Renal cortical epithelial cell (primary cell): ENCODE measurements at regions not wholly inside any gene's neighbourhood (a gene's known extent, or its start where the extent isn't known, plus 50 kb on each side); places are given as distances from the start of the nearest gene placed in this dataset.

Experiments
- DNase-seq: peaks from one replicate; pipeline ENCODE4 v3.0.0-alpha.2; 2011; ENCODE audit warnings: low read depth

DNA sequence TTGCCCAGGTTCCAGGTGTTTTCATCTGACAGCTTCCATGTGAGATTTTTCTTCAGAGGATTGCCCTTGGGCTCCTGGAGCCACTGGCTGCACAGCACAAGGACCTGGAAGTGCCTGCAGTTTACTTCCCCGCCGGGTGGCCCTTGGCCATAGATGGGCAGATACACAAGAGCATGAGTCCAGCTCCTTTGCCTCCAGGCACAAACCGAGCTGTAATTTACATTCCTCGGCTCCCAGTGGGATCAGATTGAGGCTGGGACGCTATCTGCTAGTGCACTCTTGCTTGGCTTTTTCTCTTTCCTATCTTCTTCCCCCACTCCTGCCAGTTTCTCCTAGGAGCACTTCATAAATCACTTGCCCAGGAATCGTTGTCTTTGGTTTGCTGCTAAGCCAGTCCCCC lies 85.4 kb upstream of the RALY start:
- DNase-seq = no peak

DNA sequence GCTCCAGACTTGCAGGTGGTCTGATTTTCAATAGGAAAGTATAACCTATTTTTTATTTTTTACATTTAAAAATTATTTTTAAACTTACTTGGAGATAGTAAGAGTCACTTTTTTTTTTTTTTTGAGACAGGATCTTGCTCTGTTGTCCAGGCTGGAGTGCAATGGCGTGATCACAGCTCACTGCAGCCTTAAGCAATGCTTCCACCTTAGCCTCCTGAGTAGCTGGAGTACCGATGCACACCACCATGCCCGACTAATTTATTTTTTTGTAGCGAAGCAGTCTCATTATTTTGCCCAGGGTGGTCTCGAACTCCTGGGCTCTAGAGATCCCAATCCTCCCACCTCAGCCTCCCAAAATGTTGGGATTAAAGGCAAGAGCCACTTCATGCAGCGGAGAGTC lies 84.8 kb upstream of the RALY start:
- DNase-seq = no peak

DNA sequence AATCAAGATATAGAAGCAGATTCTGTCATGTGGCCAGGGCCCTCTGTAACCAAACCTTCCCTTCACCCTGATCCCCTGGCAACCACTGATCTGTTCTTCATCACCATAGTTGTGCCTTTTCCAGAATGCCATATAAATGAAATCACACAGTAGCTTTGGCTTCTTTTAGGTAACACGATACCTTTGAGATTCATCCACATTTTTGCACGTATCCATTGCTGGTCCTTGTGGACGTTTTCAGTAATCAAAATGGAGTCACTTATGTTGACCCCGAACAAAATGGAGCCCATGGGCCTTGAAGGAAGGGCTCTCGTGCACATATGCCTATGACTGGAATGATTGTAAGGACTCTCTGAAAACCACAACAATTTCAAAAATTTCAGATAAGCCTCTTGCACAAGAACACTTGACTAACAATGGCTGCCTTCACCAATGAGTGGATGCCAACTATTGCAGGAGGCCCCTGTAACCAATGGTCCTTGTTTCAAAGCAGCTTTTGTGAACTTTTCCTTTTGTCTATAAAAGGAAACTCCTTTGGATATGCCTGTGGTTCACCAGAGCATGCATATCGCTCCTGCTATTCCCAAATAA lies 84.3 kb upstream of the RALY start:
- DNase-seq = peak; percentile 85

DNA sequence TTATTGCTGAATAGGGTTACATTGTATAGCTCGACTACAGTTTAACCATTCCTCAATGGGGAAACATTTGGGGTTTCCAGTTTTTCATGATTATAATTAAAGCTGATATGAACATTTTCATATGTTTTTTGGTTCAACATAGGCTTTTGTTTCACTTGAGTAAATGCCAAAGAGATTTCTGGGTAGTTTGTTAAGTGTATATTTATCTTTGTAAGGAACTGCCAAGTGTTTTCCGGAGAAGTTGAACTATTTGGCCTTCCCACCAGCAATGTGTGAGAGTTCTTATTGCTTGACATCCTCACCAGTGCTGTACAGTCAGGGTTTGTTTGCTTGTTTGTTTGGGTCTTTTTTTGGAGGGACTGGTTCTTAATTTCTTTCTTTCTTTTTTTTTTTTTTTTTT lies 83.7 kb upstream of the RALY start:
- DNase-seq = no peak

- peak; percentile 11 for DNase-seq
Measured at GRCh38 chr20:33910529-33911327, 83.0 kb upstream of the RALY start.

- peak; percentile 8 for DNase-seq
Measured at GRCh38 chr20:33914919-33915318, 78.8 kb upstream of the RALY start.

GRCh38 chr20:33915726-33916331 lies 77.9 kb upstream of the RALY start:
- no peak for DNase-seq

GRCh38 chr20:33916768-33917167 lies 76.9 kb upstream of the RALY start:
- no peak for DNase-seq

GRCh38 chr20:33917831-33918525 lies 75.7 kb upstream of the RALY start:
- no peak for DNase-seq

GRCh38 chr20:33918662-33919061 lies 75.0 kb upstream of the RALY start:
- DNase-seq = no peak

DNA sequence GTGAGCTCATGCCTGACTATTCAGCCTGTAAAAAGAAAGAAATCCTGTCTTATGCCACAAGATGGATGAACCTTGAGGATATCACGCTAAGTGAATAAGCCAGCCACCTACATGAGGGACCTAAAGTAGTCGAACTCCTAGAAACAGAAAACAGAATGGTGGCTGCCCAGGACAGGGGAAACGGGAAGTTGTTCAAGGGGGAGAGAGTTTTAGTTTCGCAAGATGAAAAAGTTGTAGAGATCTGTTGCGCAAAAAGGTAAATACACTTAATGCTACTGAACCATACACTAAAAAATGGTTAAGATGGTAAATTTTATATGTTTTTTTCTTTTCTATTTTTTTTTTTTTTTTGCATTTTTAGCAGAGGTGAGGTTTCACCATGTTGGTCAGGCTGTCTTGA lies 74.1 kb upstream of the RALY start:
- DNase-seq = no peak

DNA sequence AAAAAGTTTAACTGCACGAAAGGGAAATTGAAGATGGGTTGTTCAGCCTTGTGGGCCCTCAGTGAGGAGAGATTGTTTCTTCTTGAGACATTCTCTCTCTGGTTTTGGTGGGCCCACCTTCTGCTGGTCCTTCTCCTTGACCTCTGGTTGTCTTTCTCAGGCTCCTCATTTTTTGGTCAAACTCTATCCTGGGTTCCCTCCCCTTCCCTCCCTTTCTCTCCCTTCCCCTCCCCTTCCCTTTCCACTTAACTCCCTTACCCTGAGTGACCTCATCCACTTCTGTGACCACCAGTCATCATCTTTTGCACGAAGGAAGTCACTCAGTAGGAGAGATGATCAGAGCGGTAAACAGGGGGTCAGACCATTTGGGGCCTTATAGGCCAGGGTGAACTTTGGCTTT lies 71.5 kb upstream of the RALY start:
- DNase-seq = no peak

DNA sequence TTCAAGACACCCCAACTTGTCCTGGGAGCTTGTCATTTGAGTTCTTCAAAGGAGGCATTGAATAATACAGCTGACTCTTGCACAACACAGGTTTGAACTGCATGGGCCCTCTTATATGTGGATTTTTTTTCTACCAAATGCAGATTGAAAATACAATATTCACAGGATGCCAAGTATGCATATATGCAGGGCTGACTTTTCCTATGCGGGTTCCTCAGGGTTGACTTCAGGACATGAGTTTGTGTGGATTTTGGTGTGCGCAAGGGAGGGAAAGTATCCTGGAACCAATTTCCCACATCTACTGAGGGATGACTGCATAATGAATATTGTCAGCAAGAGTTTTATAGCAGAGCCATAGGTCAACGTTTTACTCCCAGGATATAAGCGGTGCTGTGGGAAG lies 70.0 kb upstream of the RALY start:
- DNase-seq = no peak

- no peak for DNase-seq
Measured at GRCh38 chr20:33925867-33926266, 67.8 kb upstream of the RALY start.

- DNase-seq = no peak
Measured at GRCh38 chr20:33926425-33926824, 67.3 kb upstream of the RALY start.

DNA sequence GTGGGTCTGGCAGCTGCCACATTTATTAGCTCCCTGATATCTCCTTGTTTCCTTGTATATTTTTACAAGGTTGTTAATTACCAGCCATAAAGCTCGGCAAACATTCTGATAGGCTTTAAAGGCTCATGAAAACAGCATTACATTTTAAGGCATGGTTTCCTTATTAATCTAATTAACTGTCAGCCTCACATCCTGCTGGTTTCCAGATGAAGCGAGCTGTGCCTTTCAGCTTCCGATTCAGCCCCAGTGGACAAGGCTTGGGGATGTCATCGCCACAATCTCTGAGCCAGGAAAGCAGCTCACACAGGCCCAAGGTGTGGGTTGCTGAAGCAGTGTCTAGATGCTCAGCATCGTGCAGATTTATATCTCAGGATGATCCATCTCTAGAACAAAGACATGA lies 66.0 kb upstream of the RALY start:
- DNase-seq = no peak

GRCh38 chr20:33929917-33930316 lies 63.8 kb upstream of the RALY start:
- no peak for DNase-seq

DNA sequence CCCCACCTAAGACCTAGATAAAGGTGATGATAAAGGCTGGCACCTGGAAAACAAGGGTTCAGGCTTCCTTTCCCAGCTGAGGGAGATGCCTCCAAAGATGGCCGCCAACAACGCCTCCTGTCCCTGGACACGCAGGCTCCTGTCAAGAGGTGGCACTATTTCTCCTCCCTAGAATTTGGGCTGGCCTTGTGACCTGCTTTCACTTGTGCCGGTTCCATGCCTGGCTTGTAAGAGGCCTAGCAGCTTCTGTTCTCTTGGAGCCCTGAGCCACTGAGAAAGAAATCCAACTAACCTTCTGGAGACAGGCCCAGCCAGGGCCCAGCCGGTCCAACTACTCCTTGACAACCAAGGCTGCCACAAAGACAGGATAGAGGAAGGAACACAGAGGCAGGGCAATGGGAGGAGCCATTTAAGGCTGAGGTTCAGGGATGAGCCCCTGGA lies 60.2 kb upstream of the RALY start:
- DNase-seq = peak; percentile 32

DNA sequence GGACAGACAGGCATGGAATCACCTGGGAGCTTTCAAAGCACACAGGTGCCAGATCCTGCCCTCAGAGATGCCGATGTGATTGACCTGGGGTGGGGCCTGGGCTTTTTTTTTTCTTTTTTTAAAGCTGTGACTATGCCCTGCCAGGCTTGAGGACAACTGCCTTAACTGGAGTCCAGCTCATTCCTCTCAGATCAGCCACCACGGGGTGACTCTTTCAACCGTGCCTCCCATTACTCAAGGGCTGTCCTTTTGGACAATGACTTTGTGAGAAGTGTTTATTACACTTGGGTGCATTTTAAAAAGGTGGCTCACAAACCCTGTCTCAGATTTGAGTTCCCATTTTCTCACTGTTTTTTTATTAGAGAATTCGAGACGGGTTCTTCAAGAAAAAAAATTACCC lies 57.1 kb upstream of the RALY start:
- DNase-seq = no peak

- peak; percentile 46 for DNase-seq
Measured at GRCh38 chr20:33939031-33939430, 54.7 kb upstream of the RALY start.

- no peak for DNase-seq
Measured at GRCh38 chr20:33940666-33941065, 53.0 kb upstream of the RALY start.
